Stimulated activated CD8-positive, alpha-beta memory T cell treated with anti-CD3 and anti-CD28 coated beads, Interleukin-12 subunit alpha, Interleukin-12 subunit beta, amount 100 ng/mL, for 1 hour (primary cell): ENCODE measurements at regions not wholly inside any gene's neighbourhood (a gene's known extent, or its start where the extent isn't known, plus 50 kb on each side); places are given as distances from the start of the nearest gene placed in this dataset.

Experiments used
- DNase-seq: peaks from one replicate; pipeline ENCODE4 v3.0.0-alpha.2; 2020; ENCODE audit warnings: low read depth

DNA sequence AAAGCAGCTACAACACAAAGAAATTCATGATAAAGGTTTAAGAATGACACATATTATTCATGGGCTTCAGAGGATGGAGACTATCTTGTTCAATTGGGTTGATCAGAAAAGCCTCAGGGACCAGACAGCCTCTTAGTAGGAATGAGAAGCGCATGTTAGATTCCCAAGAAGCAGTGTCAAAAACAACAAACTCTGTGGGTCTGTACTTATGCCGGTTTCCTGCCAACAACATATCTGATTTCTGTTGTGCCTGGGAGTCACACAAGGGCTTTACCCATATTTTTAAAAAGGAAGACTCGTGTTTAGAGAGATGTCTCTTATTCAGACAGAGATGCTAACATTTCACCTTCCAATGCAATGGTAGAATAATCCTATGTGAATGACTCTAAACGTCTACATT is 2180.6 kb upstream of the CELF4 start:
- DNase-seq, result no peak

DNA sequence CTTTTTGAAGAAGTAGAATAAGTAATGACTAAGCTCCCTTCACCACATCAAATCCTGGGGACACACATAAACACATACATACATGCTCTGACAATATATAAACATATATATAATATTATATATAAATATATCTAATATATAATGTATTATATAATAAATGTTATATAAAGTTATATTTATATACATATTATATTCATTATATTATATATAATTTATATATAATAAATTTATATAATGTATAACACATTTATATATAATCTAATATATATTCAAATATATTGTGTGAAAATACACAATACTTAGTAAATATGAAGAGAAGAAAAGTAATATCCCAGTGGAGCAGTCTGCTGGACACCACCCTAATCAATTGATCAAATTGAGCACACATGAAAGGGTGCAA is 2177.9 kb upstream of the CELF4 start:
- DNase-seq, result no peak

DNA sequence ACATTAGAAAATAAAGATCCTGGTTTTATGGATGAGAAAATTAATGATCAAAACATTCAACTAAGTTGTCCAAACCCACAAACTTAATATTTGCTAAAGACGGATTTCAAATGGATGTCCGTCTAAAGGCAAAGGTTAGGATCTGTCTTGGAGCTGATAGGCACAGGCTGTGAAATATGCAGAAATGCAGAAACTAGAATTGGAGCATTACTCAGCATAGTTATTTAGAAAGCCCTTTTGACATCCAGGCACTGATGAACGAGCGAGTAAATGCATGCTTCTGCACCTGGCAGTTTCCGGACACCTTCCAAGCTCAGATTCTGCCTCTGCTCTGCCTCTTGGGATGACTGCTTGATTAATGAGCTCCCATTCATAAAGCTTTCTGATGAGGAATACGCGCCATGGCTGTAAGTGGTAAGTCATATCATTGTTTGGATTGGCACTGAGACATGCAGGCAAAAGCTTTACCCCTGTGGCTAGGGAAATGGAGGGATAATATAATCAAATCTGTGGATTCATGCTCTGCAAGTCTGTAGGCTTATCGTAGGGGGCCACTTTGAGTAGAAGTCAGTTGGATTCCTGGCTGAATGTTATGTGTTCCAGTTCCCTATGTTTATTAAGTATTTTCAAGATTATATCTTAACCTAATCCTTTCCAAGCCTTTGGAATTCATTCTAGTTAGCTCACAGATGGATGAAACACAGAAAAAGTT is 2176.3 kb upstream of the CELF4 start:
- DNase-seq, result no peak

DNA sequence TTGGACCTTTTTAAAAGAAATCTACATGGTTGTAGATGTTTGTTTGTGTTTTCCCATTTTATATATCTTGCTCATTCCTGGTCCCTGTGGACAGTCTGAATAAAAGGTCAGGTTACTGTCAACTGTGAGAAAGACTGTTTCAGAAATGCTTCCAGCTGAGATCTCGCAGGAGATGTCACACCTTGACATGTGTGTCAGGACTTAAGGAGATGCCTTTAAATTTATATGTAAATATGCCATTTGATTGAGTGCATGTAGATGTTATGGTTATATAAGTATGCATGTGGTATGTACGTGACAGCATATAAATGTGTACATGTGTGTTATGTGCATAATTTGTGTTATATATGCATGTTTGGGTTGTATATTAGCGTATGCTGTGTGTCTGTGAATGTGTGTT is 2172.3 kb upstream of the CELF4 start:
- no peak for DNase-seq

DNA sequence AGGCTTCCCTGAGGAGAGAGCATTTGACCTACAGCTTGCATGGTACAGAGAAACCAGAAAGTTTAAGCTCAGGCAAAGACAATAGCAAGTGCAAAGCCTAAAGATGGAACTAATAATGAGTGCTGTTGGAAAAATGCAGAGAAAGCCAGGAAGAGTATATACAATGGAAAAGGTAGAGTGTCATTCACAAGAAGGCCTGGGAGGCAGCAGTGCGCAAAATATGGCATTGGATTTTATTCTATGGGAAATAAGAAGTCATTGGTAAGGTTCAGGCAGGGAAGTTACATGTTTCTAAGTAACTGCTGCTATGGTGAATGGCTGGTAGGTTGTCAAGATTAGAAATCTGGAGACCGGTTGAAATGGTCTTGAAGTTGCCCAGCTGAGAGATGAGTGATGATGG is 2167.3 kb upstream of the CELF4 start:
- no peak for DNase-seq

DNA sequence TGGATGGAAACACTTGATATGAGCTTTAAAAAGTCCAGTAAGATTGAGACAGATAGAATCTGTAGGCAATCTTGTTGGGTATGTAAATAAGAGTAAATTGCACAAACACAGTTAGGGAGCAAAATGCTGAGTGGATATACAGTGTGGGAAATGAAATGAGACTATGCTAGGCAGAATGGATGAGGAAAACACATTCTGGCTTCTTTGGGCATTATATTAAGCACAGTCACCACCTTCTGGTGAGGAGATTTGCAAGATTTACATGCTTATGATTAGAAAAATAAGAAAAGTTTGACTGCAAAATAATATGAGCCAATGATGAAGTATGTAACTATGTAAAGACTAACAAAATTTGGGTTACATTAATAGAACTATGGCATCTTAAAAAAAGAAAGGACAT is 2165.0 kb upstream of the CELF4 start:
- DNase-seq, result no peak

DNA sequence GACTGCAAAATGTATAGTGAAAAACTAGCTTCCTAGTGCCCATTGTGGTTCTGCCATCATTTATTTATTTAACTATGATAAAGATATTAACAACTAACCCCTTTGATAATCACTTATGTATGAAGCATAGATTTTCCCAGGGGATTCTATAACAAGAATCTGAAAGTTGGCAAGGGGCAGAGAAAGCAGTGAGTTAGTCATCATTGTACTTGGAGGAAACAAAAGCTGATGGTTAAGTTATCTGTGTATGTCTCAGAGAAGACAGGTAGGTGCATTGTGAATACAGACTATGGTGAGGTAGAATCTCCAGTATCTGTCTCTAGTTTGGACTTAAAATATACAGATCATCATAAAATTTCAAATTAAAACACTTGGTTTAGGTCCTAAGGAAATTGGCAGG is 2159.1 kb upstream of the CELF4 start:
- DNase-seq, result no peak

DNA sequence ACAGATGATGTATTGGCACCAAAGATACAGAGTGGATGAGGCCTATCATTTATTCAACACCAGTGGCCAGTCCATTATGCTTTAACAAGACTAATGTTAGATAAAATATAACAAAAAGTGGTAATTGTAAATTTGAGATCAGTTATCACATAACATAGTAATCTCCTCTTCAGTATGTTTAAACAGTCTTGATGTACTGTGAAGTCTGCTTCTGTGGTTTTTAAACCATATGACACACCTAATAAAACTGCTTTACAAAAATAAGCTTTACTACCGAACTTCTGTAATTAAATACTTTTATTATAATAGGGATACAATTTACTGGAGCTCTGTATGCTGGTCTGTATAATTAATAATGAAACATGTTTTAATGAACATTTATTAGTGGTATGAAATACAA is 2156.1 kb upstream of the CELF4 start:
- no peak for DNase-seq

DNA sequence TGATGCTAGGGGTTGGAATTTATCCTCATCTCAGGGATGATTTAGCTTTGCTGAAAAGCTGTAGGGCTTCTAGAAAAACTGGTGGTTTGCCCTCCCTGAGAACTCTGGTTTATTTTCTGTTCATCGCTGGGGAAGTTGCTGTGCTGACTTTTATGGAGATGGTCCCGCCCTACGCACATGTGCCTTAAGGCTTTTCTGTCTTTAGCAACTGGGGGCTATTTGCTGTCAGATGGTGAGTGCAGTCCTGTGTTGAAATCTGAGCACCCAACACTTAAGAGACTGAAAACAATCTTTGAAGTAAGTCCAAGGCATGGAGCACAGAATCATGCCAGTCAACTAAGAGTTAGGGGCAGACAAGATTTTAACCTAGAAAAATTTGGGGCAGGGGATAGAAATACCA is 2148.4 kb upstream of the CELF4 start:
- no peak for DNase-seq

DNA sequence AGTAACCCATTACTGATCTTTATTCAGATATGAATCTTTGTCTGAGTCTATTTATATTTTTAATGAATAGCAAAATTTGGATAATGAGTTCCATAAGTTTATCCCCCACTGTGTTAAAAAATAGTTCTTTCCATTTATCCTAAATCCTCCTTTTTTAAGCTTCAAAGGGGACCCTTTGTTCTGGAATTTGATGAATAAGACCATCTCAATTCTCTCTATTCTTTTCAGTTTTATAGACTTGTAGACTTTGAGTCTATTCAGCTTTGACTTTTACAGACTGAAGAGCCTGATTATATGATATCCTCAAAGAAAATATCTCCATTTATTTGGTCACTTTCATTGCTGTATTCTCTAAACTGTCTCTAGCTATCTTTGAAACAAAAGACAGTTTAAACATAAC is 2146.1 kb upstream of the CELF4 start:
- no peak for DNase-seq

DNA sequence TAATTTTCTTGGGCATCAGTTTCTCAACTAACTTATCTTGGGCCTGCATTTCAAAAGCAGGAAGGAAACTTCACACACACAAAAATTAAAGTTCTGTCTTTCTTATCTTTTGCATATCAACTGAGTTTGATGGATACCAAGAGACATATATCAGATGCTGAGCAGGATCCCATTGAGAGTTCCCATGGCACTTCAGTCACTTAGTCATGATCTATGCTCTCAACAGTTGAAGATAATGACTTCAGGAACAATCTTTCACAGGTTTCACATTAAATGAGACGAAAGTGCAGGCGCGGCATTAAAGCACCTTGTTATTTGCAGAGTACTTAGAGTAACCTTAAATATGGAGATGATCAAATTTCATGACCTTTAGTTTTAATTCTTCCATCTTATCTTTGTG is 2139.8 kb upstream of the CELF4 start:
- no peak for DNase-seq

DNA sequence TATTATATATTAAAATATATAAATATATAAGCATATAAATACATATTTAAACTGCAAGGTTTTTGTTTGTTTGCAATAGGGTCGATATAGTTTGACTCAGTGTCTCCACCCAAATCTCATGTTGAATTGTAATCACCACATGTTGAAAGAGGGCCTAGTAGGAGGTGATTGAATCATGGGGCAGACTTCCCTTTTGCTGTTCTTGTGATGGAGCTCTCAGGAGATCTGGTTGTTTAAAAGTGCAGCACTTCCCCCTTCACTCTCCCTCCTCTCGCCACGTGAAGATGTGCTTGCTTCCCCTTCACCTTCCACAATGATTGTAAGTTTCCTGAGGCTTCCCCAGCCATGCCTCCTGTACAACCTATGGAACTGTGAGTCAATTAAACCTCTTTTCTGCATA is 2137.3 kb upstream of the CELF4 start:
- DNase-seq, result no peak

DNA sequence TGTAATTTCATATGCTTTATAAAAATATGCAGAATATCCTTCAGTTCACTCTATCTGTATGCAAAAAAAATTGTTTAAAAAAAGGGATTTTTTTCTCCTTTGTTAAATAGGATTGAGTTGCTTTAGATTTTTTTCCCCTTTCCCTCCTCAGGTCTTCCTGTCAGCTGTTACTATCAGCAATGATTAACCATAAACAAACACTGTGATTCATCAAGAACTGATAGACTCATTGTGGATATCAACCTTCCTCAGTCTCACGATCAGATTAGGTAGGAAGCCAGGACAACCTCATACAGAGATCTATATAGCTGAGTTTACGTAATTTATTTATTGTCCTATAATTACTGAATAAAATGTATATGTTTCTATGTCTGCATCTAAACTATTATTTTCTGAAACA is 2136.2 kb upstream of the CELF4 start:
- no peak for DNase-seq

DNA sequence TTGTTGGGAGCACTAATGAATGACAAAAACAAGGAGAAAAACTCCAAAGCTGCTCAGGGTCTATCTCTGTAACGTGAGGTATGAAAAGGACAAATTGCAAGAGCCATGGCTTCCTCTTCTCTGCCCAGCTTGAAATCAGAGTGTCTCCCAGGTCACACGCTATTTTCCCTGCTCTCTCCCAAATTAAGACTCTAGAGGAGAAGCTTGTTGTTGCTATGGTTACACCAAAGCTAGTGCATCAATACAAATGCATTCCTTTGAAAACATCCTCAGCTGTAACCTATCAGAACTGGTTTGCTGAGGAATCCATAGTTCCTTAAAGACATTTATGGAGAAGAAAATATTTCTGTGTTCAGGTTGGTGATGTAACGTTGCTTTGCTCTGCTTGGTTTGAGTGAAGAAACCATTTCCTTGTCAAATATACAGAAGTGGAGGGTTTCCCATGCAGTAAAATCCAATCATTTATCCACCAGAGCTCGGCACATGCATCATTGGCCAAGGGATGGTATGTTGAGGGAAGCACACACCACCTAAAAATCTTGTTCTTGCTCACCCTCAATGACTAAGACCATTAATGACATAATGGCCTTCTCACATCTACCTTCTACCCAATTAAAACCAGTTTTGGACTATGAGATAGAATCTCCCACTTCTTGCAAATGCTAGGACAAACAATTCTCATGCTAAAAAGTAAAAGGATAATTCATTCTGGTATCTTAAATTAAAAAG is 2135.6 kb upstream of the CELF4 start:
- no peak for DNase-seq

DNA sequence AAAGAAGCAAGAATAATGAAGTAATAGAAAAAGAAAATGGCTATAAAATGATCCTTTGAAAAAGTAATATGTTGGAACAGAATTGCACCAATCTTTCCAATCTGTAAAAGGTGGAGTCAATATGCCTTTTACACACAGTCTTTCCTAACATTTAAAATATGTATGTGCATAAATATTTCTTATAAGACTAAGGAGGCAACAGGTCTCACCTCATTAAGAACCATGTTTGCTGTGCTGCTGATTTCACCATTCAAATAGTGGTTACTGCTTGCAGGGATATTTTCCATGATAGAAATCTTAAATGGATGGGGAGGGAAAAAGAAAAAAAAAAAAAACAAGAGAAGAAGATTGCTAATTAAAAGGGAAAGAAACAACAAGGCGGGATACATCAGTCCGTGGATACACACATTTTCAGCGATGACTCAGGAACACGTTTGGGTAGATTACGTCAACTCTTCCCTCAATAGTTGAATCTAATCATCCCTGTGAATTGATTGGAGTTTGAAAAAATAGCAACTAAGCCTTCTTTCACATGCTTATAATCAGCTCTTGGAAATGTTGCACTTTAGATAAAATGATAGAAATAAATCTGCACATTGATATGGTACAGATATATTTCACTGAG is 2133.9 kb upstream of the CELF4 start:
- DNase-seq, result no peak

DNA sequence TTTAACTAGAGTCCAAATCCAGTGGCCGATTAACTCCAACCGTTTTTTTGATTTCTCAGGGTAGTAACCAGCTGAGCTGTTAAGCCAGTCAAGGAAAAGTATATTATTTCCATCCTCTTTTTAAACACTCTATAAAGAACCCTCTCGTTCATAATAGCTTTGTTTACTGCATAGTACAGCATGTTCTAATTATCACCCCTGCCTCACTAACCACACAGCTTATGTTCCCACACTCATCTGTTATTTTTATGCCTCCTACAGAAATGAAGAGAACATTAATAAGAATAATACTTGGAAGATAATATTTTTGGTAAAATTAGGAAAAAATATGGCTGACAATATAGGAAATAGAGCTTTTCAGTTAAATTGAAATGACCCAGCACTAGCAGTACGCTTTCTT is 2132.8 kb upstream of the CELF4 start:
- DNase-seq, result no peak

DNA sequence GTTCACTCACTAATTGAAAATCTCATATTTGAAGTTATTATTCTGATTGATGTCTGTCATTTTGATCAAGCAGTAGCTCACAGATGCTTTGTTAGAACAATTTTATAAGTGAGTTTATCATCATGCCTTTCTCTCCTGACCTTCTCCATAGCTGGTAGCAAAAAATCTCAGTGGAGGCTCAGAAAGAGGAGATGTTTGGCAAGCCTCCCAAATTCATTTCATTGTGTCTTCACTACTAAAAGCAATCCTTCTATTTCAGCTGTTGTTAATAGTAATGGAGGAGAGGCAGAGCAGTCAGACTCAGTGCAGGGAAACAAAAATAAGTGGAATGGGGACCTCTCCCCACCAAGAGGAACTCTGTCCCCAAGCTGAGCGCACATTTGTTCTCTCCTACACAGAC is 2127.8 kb upstream of the CELF4 start:
- no peak for DNase-seq

DNA sequence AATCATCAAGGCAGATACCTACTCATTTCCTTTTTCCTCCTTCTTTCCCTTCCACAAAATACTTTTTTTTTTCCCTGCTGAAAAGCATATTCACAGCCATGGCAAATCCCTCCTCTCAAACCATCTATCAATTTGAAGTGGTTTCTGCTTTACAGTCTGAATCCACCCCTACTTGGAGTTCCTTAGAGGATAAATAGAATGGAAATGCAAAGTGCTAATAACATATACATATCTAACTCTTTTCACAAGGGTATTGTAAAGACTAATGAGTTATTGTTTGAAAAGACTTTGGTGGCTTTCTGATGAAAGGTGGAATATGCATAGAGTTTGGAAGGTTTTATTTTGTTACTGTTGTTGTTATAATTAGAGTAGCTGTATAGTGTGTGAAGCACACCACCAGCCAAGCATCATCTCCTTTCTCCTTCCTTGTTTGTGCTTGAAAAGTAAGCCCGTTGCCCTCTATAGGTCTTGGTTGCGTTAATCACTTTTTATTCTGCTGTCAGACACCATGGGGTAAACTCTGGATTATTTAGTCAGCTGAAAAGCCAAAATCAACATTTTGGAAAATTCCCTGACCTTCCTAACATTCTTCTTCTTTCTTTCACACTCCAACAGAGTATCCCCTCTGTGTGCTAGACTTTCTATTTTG is 2126.9 kb upstream of the CELF4 start:
- no peak for DNase-seq

DNA sequence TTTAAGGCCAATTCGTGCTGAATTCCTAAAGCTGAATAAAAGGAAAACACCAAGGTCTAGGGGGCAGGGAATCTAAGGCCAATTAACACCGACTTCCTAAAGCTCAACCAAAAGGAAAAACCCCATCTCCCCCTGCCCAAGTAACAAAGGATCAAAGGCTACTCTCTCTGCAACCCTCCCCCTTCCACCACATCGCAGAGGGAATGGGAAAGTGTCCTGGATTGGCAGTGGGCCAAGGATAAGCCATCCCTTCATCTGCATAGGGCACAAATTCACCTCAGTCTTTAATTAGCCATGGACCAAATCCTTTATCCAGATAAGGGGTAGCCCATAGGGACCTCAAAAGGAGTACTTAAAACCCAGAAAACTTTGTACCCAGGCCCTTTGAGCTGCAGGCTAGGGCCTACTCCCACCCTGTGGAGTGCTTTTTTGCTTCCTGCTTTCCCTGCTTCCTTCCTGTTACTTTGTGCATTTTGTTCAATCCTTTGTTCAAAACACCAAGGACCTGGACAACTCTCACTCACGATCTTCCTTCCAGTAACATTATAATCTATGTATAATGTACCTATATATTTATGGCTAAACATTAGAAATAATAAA is 2119.8 kb upstream of the CELF4 start:
- no peak for DNase-seq

DNA sequence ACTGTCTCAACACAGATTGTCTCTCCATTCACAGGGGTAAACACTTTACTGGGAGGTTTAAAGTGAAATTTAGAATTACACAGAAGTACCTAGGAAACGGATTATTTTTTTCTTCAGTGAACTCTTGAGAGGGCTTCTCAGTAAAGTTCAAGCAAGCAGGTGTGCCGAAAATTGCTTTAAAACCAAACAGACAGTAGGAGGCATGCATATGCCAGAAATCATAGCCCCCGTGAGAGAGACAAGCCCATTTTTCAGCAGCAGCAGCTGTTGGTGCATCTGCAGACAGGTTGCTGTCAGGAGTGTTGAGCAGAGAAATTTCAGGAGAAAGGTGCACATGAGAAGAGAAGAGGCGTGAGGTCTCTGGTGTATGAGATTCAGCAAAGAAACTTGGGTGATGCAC is 2115.5 kb upstream of the CELF4 start:
- DNase-seq, result no peak

DNA sequence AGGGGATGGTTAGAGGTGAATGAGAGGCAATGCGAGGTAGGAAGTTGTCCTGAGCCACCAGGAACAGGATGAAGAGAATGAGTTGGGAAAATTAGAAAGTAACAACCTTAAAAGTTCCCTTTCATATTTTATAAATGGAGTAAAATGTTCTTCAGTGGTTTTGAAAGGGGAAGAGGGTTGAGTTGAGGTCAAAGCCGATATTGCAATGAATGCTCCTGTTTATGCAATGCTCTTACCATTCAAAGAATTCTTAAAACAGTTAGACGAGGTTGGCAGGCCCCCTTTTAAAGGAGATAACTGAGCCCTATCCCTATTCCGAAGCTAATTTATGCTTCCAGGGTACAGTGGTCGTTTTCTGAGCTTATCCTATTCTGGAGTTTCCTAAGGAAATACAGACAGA is 2110.3 kb upstream of the CELF4 start:
- no peak for DNase-seq

DNA sequence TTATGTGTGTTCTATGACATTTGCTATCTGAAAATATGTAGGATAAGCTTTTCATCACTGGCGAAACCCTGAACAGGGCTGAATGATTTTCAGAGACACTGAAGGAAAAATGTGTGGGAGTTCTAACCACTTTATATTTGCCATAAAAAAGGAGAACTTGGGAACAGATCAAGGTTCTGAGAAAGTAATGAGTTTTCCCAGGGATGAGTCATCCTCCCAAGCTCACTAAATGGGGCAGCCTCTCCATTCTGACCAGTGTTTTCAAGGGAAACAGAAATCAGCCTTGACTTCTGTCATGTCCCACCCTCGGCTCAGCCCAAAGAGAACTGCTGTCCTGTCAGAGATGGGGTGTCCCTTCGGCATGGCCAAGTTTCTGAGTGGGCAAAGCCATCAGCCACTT is 2109.8 kb upstream of the CELF4 start:
- DNase-seq, result no peak

DNA sequence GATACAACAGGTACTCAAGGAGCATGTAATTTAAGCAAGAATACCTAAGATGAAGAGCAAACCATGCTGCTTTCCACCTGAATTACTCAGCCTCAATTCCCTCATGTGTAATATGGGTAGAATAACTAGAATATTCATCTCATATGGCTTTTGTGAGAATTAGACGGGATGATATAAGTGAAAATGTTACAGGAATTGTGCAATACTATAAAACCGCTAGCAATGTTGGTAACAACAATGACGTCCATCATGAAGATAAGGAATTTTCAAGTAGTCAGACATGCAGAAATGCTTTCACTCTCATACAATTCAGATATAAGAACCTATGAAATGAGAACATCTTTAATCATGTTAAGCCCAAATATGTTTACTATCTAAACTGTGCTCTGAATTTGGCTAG is 2106.6 kb upstream of the CELF4 start:
- DNase-seq, result no peak
